Activated CD4-positive, alpha-beta T cell treated with anti-CD3 and anti-CD28 coated beads, Interleukin-2, amount 10 ng/mL, durations not matched to agents 24 days and 14 days (primary cell): ENCODE measurements at regions not wholly inside any gene's neighbourhood (a gene's known extent, or its start where the extent isn't known, plus 50 kb on each side); places are given as distances from the start of the nearest gene placed in this dataset.

Experiments
- DNase-seq: peaks from one replicate; pipeline ENCODE4 v3.0.0; 2022
- H3K27ac Mint-ChIP-seq: one replicate; pipeline ENCODE4 v1.8.0; 2022; ENCODE audit warnings: mild to moderate bottlenecking, mixed read lengths
- H3K27me3 Mint-ChIP-seq: one replicate; pipeline ENCODE4 v1.8.0; 2022; ENCODE audit warnings: mixed read lengths
- H3K36me3 Mint-ChIP-seq: one replicate; pipeline ENCODE4 v1.8.0; 2022; ENCODE audit warnings: low read depth, mild to moderate bottlenecking, mixed read lengths
- H3K4me1 Mint-ChIP-seq: one replicate; pipeline ENCODE4 v1.8.0; 2021; ENCODE audit warnings: mixed read lengths
- H3K4me3 Mint-ChIP-seq: one replicate; pipeline ENCODE4 v1.8.0; 2022; ENCODE audit warnings: mild to moderate bottlenecking, moderate library complexity, mixed read lengths
- H3K9me3 Mint-ChIP-seq: one replicate; pipeline ENCODE4 v1.8.0; 2021; ENCODE audit warnings: mixed read lengths
- intact Hi-C: fragments of 100-400 bp; cut with micrococcal nuclease; formaldehyde crosslinking; loops from one replicate; pipeline ENCODE4 v1.15.1; 2023

GRCh38 chr20:3296261-3297078 lies 57.5 kb upstream of the SLC4A11 start:
- no peak overlapping the region for H3K27ac Mint-ChIP-seq
- DNase-seq: no peak
- H3K9me3 Mint-ChIP-seq: no peaks in the 10 kb centered on the region
- H3K4me3 Mint-ChIP-seq: no peak overlapping the region
- intact Hi-C loops: no loop called here
- H3K36me3 Mint-ChIP-seq: no peaks in the 10 kb centered on the region
- no peaks in the 10 kb centered on the region for H3K27me3 Mint-ChIP-seq
- no peaks in the 10 kb centered on the region for H3K4me1 Mint-ChIP-seq
